H1 (cell line): ENCODE measurements at regions not wholly inside any gene's neighbourhood (a gene's known extent, or its start where the extent isn't known, plus 50 kb on each side); places are given as distances from the start of the nearest gene placed in this dataset.

Experiments used
- ATF2 ChIP-seq: IDR thresholded peaks from 2 replicates; pipeline ENCODE4 v1.6.1; 2012; ENCODE audit warnings: low read length, inconsistent platforms
- CHD2 ChIP-seq: IDR thresholded peaks from 2 replicates; pipeline ENCODE4 v1.6.1; 2012; ENCODE audit warnings: low read length, improper control_type of control experiment
- POLR2A ChIP-seq, 2 experiments: IDR thresholded peaks; 1 replicate in 1 of 2; 2 replicates in 1 of 2; pipeline ENCODE4 v1.6.1; 2011; ENCODE audit warnings: low read depth in 2 of 2, low read length in 2 of 2, mild to moderate bottlenecking in 2 of 2; ENCODE audit errors: control extremely low read depth in 1 of 2
- TEAD4 ChIP-seq: IDR thresholded peaks from 2 replicates; pipeline ENCODE4 v1.6.1; 2012; ENCODE audit warnings: low read depth, low read length, inconsistent platforms, mixed read lengths
- YY1 ChIP-seq: IDR thresholded peaks from 2 replicates; pipeline ENCODE4 v1.6.1; 2011; ENCODE audit warnings: low read depth, mild to moderate bottlenecking, low read length
- ZNF274 ChIP-seq: IDR thresholded peaks from 2 replicates; pipeline ENCODE4 v1.7.0; 2012; ENCODE audit warnings: low read length, borderline replicate concordance; ENCODE audit errors: extremely low read depth
- TF ChIP-seq, protein P1 (sequence below), 3 experiments: IDR thresholded peaks; 1 replicate in 2 of 3; 2 replicates in 1 of 3; pipeline versions ENCODE4 v1.5.1 to v1.6.1; 2011; ENCODE audit warnings: low read length in 3 of 3, mild to moderate bottlenecking in 3 of 3, inconsistent platforms in 2 of 3, low read depth in 1 of 3, moderate library complexity in 1 of 3; ENCODE audit not compliant: insufficient read depth in 1 of 3; ENCODE audit errors: control extremely low read depth in 1 of 3

GRCh38 chr11:128261011-128261421 lies 326.3 kb downstream of the ETS1 start:
- TF ChIP-seq ATF2 (no peak), POLR2A (IDR thresholded peaks at IDR 0.05; ENCODE audit: control extremely low read depth in 1 of 2, low read depth in 2 of 2, low read length in 2 of 2) (no peak), TEAD4 (no peak), CHD2 (no peak), ZNF274 (no peak), YY1 (no peak)
- TF ChIP-seq, protein P1, sequence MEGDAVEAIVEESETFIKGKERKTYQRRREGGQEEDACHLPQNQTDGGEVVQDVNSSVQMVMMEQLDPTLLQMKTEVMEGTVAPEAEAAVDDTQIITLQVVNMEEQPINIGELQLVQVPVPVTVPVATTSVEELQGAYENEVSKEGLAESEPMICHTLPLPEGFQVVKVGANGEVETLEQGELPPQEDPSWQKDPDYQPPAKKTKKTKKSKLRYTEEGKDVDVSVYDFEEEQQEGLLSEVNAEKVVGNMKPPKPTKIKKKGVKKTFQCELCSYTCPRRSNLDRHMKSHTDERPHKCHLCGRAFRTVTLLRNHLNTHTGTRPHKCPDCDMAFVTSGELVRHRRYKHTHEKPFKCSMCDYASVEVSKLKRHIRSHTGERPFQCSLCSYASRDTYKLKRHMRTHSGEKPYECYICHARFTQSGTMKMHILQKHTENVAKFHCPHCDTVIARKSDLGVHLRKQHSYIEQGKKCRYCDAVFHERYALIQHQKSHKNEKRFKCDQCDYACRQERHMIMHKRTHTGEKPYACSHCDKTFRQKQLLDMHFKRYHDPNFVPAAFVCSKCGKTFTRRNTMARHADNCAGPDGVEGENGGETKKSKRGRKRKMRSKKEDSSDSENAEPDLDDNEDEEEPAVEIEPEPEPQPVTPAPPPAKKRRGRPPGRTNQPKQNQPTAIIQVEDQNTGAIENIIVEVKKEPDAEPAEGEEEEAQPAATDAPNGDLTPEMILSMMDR (IDR thresholded peaks at IDR 0.05; ENCODE audit: control extremely low read depth in 1 of 3, insufficient read depth in 1 of 3, low read depth in 1 of 3, low read length in 3 of 3), result no peak
